ENCODE measurements at regions not wholly inside any gene's neighbourhood (a gene's known extent, or its start where the extent isn't known, plus 50 kb on each side); places are given as distances from the start of the nearest gene placed in this dataset.

GRCh38 chr7:89757910-89758309 lies 396.4 kb upstream of the STEAP1 start:
- TF ChIP-seq CTCF (IDR thresholded peaks at IDR 0.05) (no peak), POLR2A (IDR thresholded peaks at IDR 0.05) (no peak)

All from uterus (tissue), 2 donors.